A549 (cell line): ENCODE measurements at regions not wholly inside any gene's neighbourhood (a gene's known extent, or its start where the extent isn't known, plus 50 kb on each side); places are given as distances from the start of the nearest gene placed in this dataset.

Source experiments
- ATAC-seq, 2 experiments: fragments of 200-7000 bp in 1 of 2; fragments of >200 bp in 1 of 2; cut with Nextera tagmentation in 1 of 2; cut with Tn5 transposase in 1 of 2; 3 replicates each; pipeline versions ENCODE4 v1.8.0 to v1.9.1; 2018 to 2020; ENCODE audit warnings: mild to moderate bottlenecking in 1 of 2, moderate library complexity in 1 of 2
- CTCF ChIA-PET: fragments of 300-600 bp; sonication (Branson Sonifier 250); formaldehyde crosslinking; extraction: SDS; loops from one replicate; lab custom pipeline; 2021; ENCODE audit warnings: antibody characterized with exemption, inconsistent platforms; lab: Yijun Ruan, JAX
- POLR2A ChIA-PET: fragments of 350-600 bp; formaldehyde crosslinking; extraction: SDS; loops from one replicate; lab custom pipeline; 2021; ENCODE audit warnings: antibody characterized with exemption, inconsistent platforms; lab: Yijun Ruan, JAX
- DNase-seq, 2 experiments: peaks; one replicate each; pipeline versions ENCODE4 v3.0.0 to v3.0.0-alpha.2; 2011 to 2016; ENCODE audit warnings: low read depth in 1 of 2, low spot score in 1 of 2
- FAIRE-seq: peaks from 2 replicates; lab custom pipeline; 2011; peaks lifted over from hg19 to GRCh38; lab: Jason Lieb, UNC
- H3K27ac ChIP-seq, 2 experiments: fragments of >200 bp; sonication (Bioruptor Twin); formaldehyde crosslinking; 3 replicates each; pipeline ENCODE4 v1.5.1; 2016 to 2017
- H3K4me1 ChIP-seq: fragments of >200 bp; sonication (Bioruptor Twin); formaldehyde crosslinking; 3 replicates; pipeline ENCODE4 v1.6.1; 2016
- H3K4me2 ChIP-seq: fragments of >200 bp; sonication (Bioruptor Twin); formaldehyde crosslinking; 3 replicates; pipeline ENCODE4 v1.6.1; 2016
- H3K4me3 ChIP-seq: fragments of >200 bp; sonication (Bioruptor Twin); formaldehyde crosslinking; 3 replicates; pipeline ENCODE4 v1.5.1; 2016
- H3K9me3 ChIP-seq: fragments of >200 bp; sonication (Bioruptor Twin); formaldehyde crosslinking; 3 replicates; pipeline ENCODE4 v1.6.1; 2016
- BHLHE40 ChIP-seq: IDR thresholded peaks from 2 replicates; pipeline ENCODE4 v1.6.1; 2012; ENCODE audit warnings: low read depth, low read length, inconsistent platforms
- CBX8 ChIP-seq: fragments of 200-600 bp; sonication (generic); IDR thresholded peaks from 2 replicates; pipeline ENCODE4 v1.6.1; 2016
- CHD4 ChIP-seq: fragments of 200-600 bp; sonication (generic); IDR thresholded peaks from 2 replicates; pipeline ENCODE4 v1.6.1; 2016; ENCODE audit warnings: antibody characterized with exemption, mild to moderate bottlenecking, borderline replicate concordance
- E2F6 ChIP-seq: IDR thresholded peaks from 2 replicates; pipeline ENCODE4 v1.6.1; 2012; ENCODE audit warnings: low read depth, borderline replicate concordance
- EHF ChIP-seq: fragments of 250-450 bp; sonication (Bioruptor Pico); IDR thresholded peaks from 2 replicates; pipeline ENCODE4 v1.5.0; 2020; ENCODE audit warnings: mild to moderate bottlenecking
- ELK1 ChIP-seq: fragments of 150-350 bp; IDR thresholded peaks from 2 replicates; pipeline ENCODE4 v1.6.1; 2014; ENCODE audit warnings: low read depth, mild to moderate bottlenecking, low read length
- EP300 ChIP-seq, 2 experiments: fragments of >200 bp; sonication (Bioruptor Twin); formaldehyde crosslinking; IDR thresholded peaks; 2 replicates in 1 of 2; 3 replicates in 1 of 2; pipeline ENCODE4 v1.6.1; 2016 to 2017
- FOSL2 ChIP-seq, 2 experiments: fragments of 450-650 bp in 1 of 2; fragments of >200 bp in 1 of 2; sonication (Bioruptor Twin) in 1 of 2; formaldehyde crosslinking; IDR thresholded peaks; 2 replicates each; pipeline versions ENCODE4 v1.5.0 to v1.6.1; 2016 to 2020; ENCODE audit warnings: mild to moderate bottlenecking in 1 of 2, moderate library complexity in 1 of 2
- HMGXB4 ChIP-seq: fragments of 250-450 bp; sonication (Bioruptor Pico); IDR thresholded peaks from 2 replicates; pipeline ENCODE4 v1.5.0; 2021; ENCODE audit warnings: mild to moderate bottlenecking, moderate library complexity, borderline replicate concordance
- JUN ChIP-seq, 2 experiments: fragments of >200 bp; sonication (Bioruptor Twin); formaldehyde crosslinking; IDR thresholded peaks; 2 replicates in 1 of 2; 3 replicates in 1 of 2; pipeline ENCODE4 v1.6.1; 2016 to 2017
- MAFK ChIP-seq: fragments of 450-650 bp; IDR thresholded peaks from 2 replicates; pipeline ENCODE4 v1.6.1; 2014; ENCODE audit not compliant: partially characterized antibody
- MAZ ChIP-seq: fragments of 150-350 bp; IDR thresholded peaks from 2 replicates; pipeline ENCODE4 v1.6.1; 2014; ENCODE audit warnings: antibody characterized with exemption, low read depth, low read length, borderline replicate concordance
- NFE2L2 ChIP-seq: fragments of 150-350 bp; conservative IDR thresholded peaks from 2 replicates; pipeline ENCODE4 v1.6.1; 2014; ENCODE audit warnings: low read length
- NR3C1 ChIP-seq: fragments of >200 bp; sonication (Bioruptor Twin); formaldehyde crosslinking; IDR thresholded peaks from 3 replicates; pipeline ENCODE4 v1.6.1; 2017
- POLR2A ChIP-seq: IDR thresholded peaks from 2 replicates; pipeline ENCODE4 v1.6.1; 2012; ENCODE audit warnings: mild to moderate bottlenecking, low read length
- POLR2AphosphoS2 ChIP-seq: conservative IDR thresholded peaks from 2 replicates; pipeline ENCODE4 v1.6.1; 2012; ENCODE audit warnings: low read length, improper control_type of control experiment, inconsistent platforms
- RARB ChIP-seq: fragments of 250-450 bp; sonication (Bioruptor Pico); IDR thresholded peaks from 2 replicates; pipeline ENCODE4 v1.8.0; 2021; ENCODE audit warnings: mild to moderate bottlenecking, moderate library complexity
- RCOR1 ChIP-seq: fragments of 150-350 bp; IDR thresholded peaks from 2 replicates; pipeline ENCODE4 v1.6.1; 2014; ENCODE audit warnings: antibody characterized with exemption, low read length, low read depth
- RNF2 ChIP-seq: fragments of 200-600 bp; sonication (generic); IDR thresholded peaks from 2 replicates; pipeline ENCODE4 v1.6.1; 2016; ENCODE audit warnings: low read depth, mild to moderate bottlenecking, antibody characterized with exemption, moderate library complexity, borderline replicate concordance
- SMC3 ChIP-seq: fragments of >200 bp; sonication (Bioruptor Twin); formaldehyde crosslinking; IDR thresholded peaks from 3 replicates; pipeline ENCODE4 v1.6.1; 2018; ENCODE audit warnings: inconsistent platforms
- TFCP2L1 ChIP-seq: fragments of 250-450 bp; sonication (Bioruptor Pico); IDR thresholded peaks from 2 replicates; pipeline ENCODE4 v1.5.0; 2021; ENCODE audit warnings: mild to moderate bottlenecking
- TP53 ChIP-seq: fragments of 250-450 bp; sonication (Bioruptor Pico); IDR thresholded peaks from 2 replicates; pipeline ENCODE4 v1.5.0; 2021; ENCODE audit warnings: mild to moderate bottlenecking, moderate library complexity
- ZSCAN20 ChIP-seq: fragments of 250-450 bp; sonication (Bioruptor Pico); IDR thresholded peaks from 2 replicates; pipeline ENCODE4 v1.8.0; 2022; ENCODE audit warnings: mild to moderate bottlenecking, moderate library complexity
- WGBS: methylation state at CpG from one replicate; pipeline ENCODE4 v1.1.6; 2017; ENCODE audit errors: missing lambda C conversion rate; 5-methylcytosine and 5-hydroxymethylcytosine counted together

GRCh38 chr6:146868671-146869209 is 270.0 kb downstream of the ADGB start:
- ChIA-PET CTCF (no interaction called here), POLR2A (no interaction called here)
- H3K4me1 ChIP-seq = no peaks in the 10 kb centered on the region
- no peaks in the 10 kb centered on the region for H3K9me3 ChIP-seq
- TF ChIP-seq TP53 (CRISPR knock-in tag) (no peak), HMGXB4 (no peak), MAZ (no peak), RNF2 (no peak), POLR2A (no peak), FOSL2 (IDR thresholded peaks at IDR 0.05) (no peak), FOSL2 (CRISPR knock-in tag; IDR thresholded peaks at IDR 0.05) (no peak), E2F6 (no peak), RARB (CRISPR knock-in tag) (no peak), ELK1 (no peak), MAFK (no peak), CBX8 (no peak), ZSCAN20 (CRISPR knock-in tag) (no peak), NFE2L2 (no peak), RCOR1 (no peak), JUN (IDR thresholded peaks at IDR 0.05) (no peak), EHF (CRISPR knock-in tag) (no peak), EP300 (IDR thresholded peaks at IDR 0.05) (no peak), TFCP2L1 (no peak)
- H3K4me3 ChIP-seq = no peak overlapping the region
- no peak overlapping the region for H3K4me2 ChIP-seq
- no peak overlapping the region for H3K27ac ChIP-seq
- 44% methylated on average over 4 of the region's 4 CpGs for WGBS
- ATAC-seq (no peak), DNase-seq (no peak), FAIRE-seq (no peak)

GRCh38 chr6:146870760-146871159 is 272.0 kb downstream of the ADGB start:
- no peak for DNase-seq
- H3K4me1 ChIP-seq = no peaks in the 10 kb centered on the region
- ATAC-seq = no peak
- CTCF ChIA-PET = no interaction called here
- no peaks in the 10 kb centered on the region for H3K9me3 ChIP-seq
- no peak overlapping the region for H3K4me3 ChIP-seq
- FAIRE-seq = no peak
- POLR2A ChIA-PET = no interaction called here
- TF ChIP-seq NR3C1 (no peak), CHD4 (no peak), RARB (CRISPR knock-in tag) (no peak), RNF2 (no peak), FOSL2 (IDR thresholded peaks at IDR 0.05) (no peak), FOSL2 (CRISPR knock-in tag; IDR thresholded peaks at IDR 0.05) (no peak), RCOR1 (no peak), BHLHE40 (no peak), POLR2AphosphoS2 (no peak), SMC3 (no peak)
- no peak overlapping the region for H3K27ac ChIP-seq
- no peak overlapping the region for H3K4me2 ChIP-seq
- 83% methylated on average over 3 of the region's 3 CpGs for WGBS
